Endometrium (tissue), 2 donors: ENCODE measurements at regions not wholly inside any gene's neighbourhood (a gene's known extent, or its start where the extent isn't known, plus 50 kb on each side); places are given as distances from the start of the nearest gene placed in this dataset.
"Not testable (repeated sequence)": the region's sequence is repeated elsewhere in the genome, so short reads cannot be mapped to it uniquely, and the experiment has no call there.

Source experiments
- FAIRE-seq: peaks from 2 replicates; lab custom pipeline; 2012; peaks lifted over from hg19 to GRCh38; lab: Jason Lieb, UNC
- donor health status: control.
- donor health status: control.

- FAIRE-seq, result no peak
Measured at GRCh38 chr9:7622481-7622880, 177.1 kb downstream of the DMAC1 start.

- no peak for FAIRE-seq
Measured at GRCh38 chr9:7615344-7615743, 184.2 kb downstream of the DMAC1 start.

- FAIRE-seq, result no peak
Measured at GRCh38 chr9:7613931-7614330, 185.6 kb downstream of the DMAC1 start.

GRCh38 chr9:7608261-7608660 is 191.3 kb downstream of the DMAC1 start:
- FAIRE-seq, result no peak

GRCh38 chr9:7607421-7607820 is 192.2 kb downstream of the DMAC1 start:
- no peak for FAIRE-seq

- FAIRE-seq, result no peak
Measured at GRCh38 chr9:7606591-7606990, 193.0 kb downstream of the DMAC1 start.

GRCh38 chr9:7601739-7602138 is 197.8 kb downstream of the DMAC1 start:
- FAIRE-seq, result no peak

GRCh38 chr9:7597716-7598115 is 201.9 kb downstream of the DMAC1 start:
- no peak for FAIRE-seq

GRCh38 chr9:7592321-7593316 is 207.0 kb downstream of the DMAC1 start:
- FAIRE-seq, result no peak

GRCh38 chr9:7591501-7591900 is 208.1 kb downstream of the DMAC1 start:
- no peak for FAIRE-seq

GRCh38 chr9:7580568-7580967 is 219.0 kb downstream of the DMAC1 start:
- no peak for FAIRE-seq

- no peak for FAIRE-seq
Measured at GRCh38 chr9:7579351-7579750, 220.2 kb downstream of the DMAC1 start.

GRCh38 chr9:7578951-7579350 is 220.6 kb downstream of the DMAC1 start:
- no peak for FAIRE-seq

- no peak for FAIRE-seq
Measured at GRCh38 chr9:7570107-7570720, 229.4 kb downstream of the DMAC1 start.

- FAIRE-seq, result no peak
Measured at GRCh38 chr9:7567687-7568086, 231.9 kb downstream of the DMAC1 start.

- no peak for FAIRE-seq
Measured at GRCh38 chr9:7561527-7562080, 238.0 kb downstream of the DMAC1 start.

GRCh38 chr9:7560669-7561305 is 238.8 kb downstream of the DMAC1 start:
- FAIRE-seq, result no peak

- no peak for FAIRE-seq
Measured at GRCh38 chr9:7554699-7555098, 244.9 kb downstream of the DMAC1 start.

- FAIRE-seq, result not testable (repeated sequence)
Measured at GRCh38 chr9:7552706-7553105, 246.9 kb downstream of the DMAC1 start.

- no peak for FAIRE-seq
Measured at GRCh38 chr9:7549249-7549648, 250.3 kb downstream of the DMAC1 start.

GRCh38 chr9:7546261-7546660 is 253.3 kb downstream of the DMAC1 start:
- no peak for FAIRE-seq

GRCh38 chr9:7545371-7546165 is 254.0 kb downstream of the DMAC1 start:
- FAIRE-seq, result no peak
